Suppressor macrophage treated with lipopolysaccharide for 1 hour (primary cell): ENCODE measurements at regions not wholly inside any gene's neighbourhood (a gene's known extent, or its start where the extent isn't known, plus 50 kb on each side); places are given as distances from the start of the nearest gene placed in this dataset.
"Not testable (repeated sequence)": the region's sequence is repeated elsewhere in the genome, so short reads cannot be mapped to it uniquely, and the experiment has no call there.

Source experiments
- DNase-seq, 3 donors: peaks; one replicate each; pipeline ENCODE4 v3.0.0-alpha.2; 2020 to 2022

DNA sequence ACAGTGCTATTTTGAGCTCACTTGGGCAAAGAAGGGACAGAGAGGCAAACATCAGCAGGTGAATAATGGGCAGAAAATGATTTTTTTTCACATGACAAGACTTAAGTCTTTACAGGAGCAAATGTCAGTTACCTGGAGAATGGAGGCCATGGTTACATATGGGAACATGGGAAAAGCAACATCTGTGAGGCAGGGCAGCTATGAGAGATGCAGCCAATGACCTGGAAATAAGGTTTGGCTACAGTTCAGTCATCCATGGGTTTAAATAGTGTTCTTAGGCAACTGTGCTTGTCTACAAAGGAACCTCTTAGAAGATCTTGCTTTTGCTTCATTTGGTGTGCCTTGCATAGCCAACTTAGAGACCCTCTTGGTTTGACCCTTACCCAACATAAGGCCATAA lies 490.2 kb upstream of the LCORL start:
- no peak for DNase-seq

DNA sequence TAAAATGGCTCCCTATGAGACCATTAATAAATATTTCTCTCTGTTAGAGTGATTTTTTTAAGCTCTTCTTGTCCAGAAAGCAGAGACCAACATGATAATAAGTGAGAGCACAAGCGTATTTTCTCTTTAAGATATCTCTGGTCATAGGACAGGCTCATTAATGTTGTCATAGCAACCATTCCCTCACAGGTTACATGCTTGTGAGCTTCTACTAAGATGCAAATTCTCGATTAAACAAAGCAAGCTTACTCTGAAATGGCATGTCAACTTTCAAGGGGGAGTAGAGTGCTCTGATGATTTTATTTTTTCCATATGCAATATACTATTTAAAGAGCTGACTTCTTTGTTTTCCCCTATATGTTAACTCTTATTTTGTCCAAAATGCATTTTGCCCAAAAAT lies 487.2 kb upstream of the LCORL start:
- DNase-seq, result no peak

DNA sequence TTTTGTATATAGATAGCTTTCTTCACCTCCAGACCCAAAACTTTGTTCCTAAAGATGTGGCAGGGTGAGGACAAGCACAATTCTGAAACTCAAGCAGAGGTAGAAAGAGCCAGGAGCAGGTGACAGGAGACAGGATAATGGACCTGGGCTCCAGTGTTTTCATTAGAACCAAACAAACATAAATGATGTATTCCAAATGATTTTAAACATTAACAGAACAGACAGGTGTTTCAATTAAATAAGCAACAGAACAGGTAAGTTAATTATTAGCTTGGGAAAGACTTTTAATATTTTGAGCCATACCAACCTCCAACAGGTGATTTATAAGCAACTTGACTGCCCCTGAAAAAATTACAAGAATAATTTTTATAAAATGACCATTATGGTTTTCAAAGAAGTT lies 459.4 kb upstream of the LCORL start:
- DNase-seq, result no peak

DNA sequence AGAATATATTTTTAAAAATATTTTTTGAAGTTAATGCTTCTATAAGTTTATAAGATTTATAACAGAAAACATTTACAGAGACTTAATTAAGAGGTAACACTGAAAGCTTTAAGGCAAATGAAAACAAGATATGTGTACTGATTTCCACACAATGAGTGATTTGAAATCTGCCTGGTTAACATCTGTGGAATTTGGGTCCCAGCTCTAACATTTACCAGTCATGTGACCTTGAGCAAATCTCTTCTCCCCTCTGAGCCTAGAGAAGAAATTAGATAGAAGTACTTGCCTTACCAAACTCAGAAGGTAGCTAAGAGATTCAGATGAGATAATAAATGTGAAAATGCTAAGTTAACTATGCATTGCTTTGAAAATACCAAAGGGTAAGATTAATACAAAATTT lies 458.8 kb upstream of the LCORL start:
- DNase-seq, result no peak

- DNase-seq, result no peak
Measured at GRCh38 chr4:18479825-18480224, 458.3 kb upstream of the LCORL start.

DNA sequence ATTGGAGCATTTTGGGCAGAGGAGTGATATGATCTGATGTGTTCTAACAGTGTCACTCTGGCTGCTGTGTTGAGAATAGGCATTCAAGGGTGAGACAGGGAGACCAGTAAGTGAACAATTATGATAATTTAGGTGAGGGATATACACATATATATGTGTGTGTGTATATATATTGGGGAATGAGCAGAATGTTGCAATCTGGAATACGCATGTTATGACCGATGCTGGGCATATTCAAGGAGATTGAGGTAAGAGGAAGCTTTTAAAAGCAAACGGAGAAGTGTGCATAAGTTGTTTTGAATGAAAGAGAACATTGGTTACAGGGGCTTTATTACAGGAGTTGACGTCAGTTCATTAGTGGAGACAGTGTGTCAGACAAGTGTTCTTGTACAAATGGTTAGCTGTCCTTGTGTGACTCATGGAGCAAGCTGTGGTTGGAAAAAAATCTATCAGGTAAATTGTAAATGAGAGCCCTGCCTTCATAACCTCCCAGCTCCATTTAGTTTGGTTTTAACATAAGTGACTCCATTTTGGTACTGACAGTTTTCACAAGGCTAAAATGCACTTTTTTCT lies 442.5 kb upstream of the LCORL start:
- no peak for DNase-seq

DNA sequence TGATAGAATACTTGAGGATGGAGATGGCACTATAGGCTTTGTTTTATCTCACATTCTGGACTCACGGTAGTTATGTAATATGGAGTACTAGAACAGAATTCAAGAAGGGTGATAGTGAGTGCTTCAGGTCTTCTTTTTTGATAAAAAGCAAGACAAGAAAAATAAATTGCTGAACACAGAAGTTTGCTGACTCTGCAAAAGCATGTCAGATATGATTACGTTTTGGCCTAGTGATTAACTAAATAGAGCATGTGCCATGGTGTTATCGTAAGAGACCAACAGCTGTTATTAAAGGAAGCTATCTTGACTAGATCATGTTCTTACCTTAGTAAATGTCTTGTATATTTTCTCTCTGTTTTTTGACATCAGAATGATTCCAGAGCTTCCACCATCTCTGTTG lies 436.9 kb upstream of the LCORL start:
- DNase-seq, result no peak

GRCh38 chr4:18454349-18454748 lies 432.8 kb upstream of the LCORL start:
- DNase-seq, result no peak

- no peak for DNase-seq
Measured at GRCh38 chr4:18445110-18445509, 423.6 kb upstream of the LCORL start.

GRCh38 chr4:18444206-18444605 lies 422.7 kb upstream of the LCORL start:
- no peak for DNase-seq

- no peak for DNase-seq
Measured at GRCh38 chr4:18442957-18443356, 421.4 kb upstream of the LCORL start.

GRCh38 chr4:18441676-18442075 lies 420.1 kb upstream of the LCORL start:
- DNase-seq, result no peak

DNA sequence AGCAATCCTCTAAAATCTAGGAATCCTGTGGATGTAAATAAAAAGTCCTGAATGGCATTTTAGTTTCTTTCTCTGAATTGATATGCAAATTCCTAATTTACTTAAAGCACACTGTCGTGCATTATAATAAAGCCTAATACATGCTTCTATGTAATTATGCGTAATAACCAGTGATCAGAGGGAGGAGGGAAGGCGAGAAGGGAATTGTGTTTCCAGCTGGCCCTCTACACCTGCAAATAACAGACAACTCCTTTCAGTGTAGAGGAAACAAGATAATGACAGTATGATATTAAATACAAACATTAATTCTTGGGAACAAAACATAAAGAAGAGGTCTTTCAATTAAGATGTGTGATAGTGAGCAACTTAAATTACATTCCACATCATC lies 419.6 kb upstream of the LCORL start:
- DNase-seq, result no peak

- DNase-seq, result no peak
Measured at GRCh38 chr4:18440527-18441202, 419.1 kb upstream of the LCORL start.

DNA sequence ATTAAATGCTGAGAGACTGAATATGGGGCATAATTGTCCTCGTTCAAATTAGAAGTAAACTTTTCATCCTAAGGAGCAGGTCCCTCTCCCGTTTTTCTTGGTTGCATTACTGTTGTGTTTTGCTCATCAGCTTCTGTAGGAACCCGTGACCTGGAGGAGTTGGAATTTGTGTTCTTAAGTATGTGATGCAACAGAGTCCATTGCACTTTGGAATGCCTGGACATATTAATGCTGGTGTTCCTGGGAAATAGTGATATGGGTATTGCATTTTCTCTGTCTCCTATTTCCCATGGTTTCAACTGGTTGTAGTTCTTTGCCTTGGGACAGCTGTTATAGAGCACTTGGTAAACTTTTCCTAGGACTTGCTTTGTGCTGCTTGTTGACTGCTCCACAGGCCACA lies 417.8 kb upstream of the LCORL start:
- no peak for DNase-seq

GRCh38 chr4:18435781-18436180 lies 414.2 kb upstream of the LCORL start:
- DNase-seq, result no peak

GRCh38 chr4:18422685-18423084 lies 401.1 kb upstream of the LCORL start:
- no peak for DNase-seq

DNA sequence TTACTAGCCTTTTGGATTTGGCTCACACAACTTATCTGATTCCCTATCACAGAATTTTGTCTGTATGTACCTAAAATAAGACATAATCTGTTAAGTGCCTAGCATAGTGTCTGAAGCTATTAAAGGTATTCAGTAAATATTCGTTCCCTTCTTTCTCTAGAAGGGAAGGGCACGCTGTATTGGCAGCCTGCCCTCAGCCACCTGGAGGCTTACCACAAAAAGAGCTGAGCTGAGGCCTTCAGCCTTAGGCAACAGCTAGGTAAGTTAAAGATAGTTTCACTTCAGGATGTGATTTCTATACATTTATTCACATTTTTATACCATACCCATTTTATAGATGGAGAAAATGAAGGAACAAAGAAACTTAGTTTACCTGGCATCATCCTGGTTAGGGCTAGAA lies 400.0 kb upstream of the LCORL start:
- no peak for DNase-seq

- no peak for DNase-seq
Measured at GRCh38 chr4:18419780-18420179, 398.2 kb upstream of the LCORL start.

GRCh38 chr4:18418195-18418898 lies 396.8 kb upstream of the LCORL start:
- DNase-seq, result not testable (repeated sequence)

DNA sequence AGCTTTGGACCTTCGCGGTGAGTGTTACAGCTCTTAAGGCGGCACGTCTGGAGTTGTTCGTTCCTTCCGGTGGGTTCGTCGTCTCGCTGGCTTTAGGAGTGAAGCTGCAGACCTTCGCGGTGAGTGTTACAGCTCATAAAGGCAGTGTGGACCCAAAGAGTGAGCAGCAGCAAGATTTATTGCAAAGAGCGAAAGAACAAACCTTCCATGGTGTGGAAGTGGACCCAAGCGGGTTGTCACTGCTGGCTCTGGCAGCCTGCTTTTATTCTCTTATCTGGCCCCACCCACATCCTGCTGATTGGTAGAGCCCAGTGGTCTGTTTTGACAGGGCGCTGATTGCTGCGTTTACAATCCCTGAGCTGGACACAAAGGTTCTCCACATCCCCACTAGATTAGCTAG lies 396.1 kb upstream of the LCORL start:
- DNase-seq, result not testable (repeated sequence)

GRCh38 chr4:18406264-18406663 lies 384.7 kb upstream of the LCORL start:
- DNase-seq, result no peak

DNA sequence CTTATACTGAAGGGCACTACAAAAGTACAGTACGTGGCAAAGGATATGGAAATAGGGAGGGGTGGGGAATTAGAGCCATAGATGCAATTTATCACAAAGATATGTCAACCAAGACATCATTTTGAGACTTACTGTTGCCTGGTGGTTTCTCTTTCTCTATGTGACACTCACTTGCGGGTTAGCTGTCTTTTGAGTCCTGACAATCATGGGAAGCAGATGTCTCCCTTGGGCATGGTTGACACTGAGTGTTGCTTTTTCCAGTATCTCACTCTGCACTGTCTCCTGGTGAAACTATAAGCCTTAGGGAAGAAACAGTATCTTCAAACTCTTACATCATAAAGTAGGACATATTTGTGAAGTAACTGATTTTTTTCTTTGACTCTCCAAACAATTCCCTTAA lies 383.5 kb upstream of the LCORL start:
- DNase-seq, result no peak

DNA sequence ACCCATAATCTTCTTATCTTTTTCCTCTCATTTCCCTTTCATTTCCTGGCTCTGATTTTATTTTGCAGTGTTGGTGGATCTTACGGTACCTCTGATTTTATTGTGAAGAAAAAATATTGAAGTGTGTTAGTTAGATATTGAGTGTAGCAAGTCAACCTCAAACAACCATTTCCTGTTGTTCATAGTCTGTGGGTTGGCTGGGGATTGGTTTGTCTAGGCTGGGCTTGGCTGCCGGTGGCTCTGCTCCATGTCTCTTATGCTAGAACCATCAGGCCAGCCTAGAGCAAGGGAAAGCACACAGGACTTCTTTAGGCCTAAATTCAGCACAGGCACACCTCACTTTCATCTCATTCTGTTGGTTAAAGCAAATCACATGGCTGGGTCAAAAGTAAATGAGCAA lies 383.1 kb upstream of the LCORL start:
- no peak for DNase-seq

DNA sequence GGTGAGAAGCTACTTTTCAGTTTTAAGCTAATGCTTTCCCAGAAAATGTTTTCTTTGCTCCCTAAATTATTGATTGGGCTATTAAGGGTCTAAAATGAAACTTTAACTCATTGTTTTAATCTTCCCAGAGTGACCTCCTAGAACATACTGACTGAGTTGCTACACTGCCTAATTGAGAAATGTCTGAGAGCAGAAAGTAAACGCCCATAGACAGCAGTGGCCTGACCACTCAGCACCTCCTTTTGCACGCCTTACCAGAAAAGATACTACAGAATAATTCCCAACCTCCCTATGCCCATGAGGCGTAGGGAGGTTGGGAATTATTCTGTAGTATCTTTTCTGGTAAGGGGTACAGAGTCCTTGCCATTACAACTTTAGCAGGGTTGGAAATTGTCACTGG lies 381.8 kb upstream of the LCORL start:
- no peak for DNase-seq
